ENCODE measurements at regions not wholly inside any gene's neighbourhood (a gene's known extent, or its start where the extent isn't known, plus 50 kb on each side); places are given as distances from the start of the nearest gene placed in this dataset.

DNA sequence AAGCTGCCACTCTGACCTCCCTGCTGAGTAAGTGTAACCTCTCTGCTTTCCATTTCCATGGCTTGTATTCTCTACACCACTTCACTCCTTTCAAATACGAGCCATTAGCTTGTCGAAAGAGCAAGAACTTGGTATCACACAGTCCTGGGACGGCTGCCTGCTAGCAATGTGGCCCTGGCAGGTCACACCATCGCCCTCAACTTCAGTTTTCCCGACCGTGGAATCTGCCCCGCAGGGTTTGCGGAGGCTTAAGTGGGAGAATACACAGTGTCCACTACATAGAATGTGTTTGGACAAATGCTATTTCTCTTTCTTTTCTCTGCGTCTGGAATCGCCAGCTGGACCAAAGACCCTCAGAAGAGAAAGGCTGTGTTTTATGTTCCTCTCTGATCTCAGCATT, 78.6 kb upstream of the STOX2 start:
- TF ChIP-seq, protein P1, sequence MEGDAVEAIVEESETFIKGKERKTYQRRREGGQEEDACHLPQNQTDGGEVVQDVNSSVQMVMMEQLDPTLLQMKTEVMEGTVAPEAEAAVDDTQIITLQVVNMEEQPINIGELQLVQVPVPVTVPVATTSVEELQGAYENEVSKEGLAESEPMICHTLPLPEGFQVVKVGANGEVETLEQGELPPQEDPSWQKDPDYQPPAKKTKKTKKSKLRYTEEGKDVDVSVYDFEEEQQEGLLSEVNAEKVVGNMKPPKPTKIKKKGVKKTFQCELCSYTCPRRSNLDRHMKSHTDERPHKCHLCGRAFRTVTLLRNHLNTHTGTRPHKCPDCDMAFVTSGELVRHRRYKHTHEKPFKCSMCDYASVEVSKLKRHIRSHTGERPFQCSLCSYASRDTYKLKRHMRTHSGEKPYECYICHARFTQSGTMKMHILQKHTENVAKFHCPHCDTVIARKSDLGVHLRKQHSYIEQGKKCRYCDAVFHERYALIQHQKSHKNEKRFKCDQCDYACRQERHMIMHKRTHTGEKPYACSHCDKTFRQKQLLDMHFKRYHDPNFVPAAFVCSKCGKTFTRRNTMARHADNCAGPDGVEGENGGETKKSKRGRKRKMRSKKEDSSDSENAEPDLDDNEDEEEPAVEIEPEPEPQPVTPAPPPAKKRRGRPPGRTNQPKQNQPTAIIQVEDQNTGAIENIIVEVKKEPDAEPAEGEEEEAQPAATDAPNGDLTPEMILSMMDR (IDR thresholded peaks at IDR 0.05): no peak
- TF ChIP-seq POLR2A (IDR thresholded peaks at IDR 0.05): no peak

Data from thyroid gland (tissue), 4 donors.